ENCODE measurements at regions not wholly inside any gene's neighbourhood (a gene's known extent, or its start where the extent isn't known, plus 50 kb on each side); places are given as distances from the start of the nearest gene placed in this dataset.

- Mint-ChIP-seq H3K4me3 (no peak overlapping the region), H3K9me3 (peaks cover 7% of the 10 kb centered on the region), H3K27me3 (ENCODE audit: low read depth) (no peaks in the 10 kb centered on the region), H3K4me1 (ENCODE audit: low read depth) (no peaks in the 10 kb centered on the region), H3K27ac (no peak overlapping the region), H3K36me3 (ENCODE audit: low read depth) (no peaks in the 10 kb centered on the region)
These were observed 535.4 kb downstream of the PID1 start for GRCh38 chr2:228735697-228736096.

DNA sequence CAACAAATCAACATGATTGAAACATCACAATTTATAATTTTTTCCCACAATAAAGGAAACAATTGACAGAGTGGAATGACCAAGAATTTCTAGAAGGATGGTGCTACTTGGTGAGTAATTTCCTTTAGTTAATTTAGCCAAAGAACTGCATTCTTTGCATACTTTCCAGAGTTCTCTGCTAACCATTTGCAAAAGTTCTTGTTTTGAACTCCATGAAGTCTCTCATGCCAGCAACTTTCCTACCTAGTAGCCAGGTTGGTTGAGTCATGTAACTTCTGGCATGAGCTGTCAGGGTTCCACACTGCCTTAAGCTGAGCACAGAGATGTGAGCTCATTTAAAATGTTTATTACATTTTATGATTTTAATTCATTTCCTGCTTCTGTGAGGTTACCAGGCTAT is 539.6 kb downstream of the PID1 start:
- Mint-ChIP-seq H3K27ac (no peak overlapping the region), H3K4me3 (no peak overlapping the region)

GRCh38 chr2:228728961-228729360 is 542.1 kb downstream of the PID1 start:
- peaks cover 4% of the 10 kb centered on the region for H3K9me3 Mint-ChIP-seq
- H3K27me3 Mint-ChIP-seq (ENCODE audit: low read depth): no peaks in the 10 kb centered on the region
- no peaks in the 10 kb centered on the region for H3K4me1 Mint-ChIP-seq (ENCODE audit: low read depth)
- no peaks in the 10 kb centered on the region for H3K36me3 Mint-ChIP-seq (ENCODE audit: low read depth)
- no peak overlapping the region for H3K4me3 Mint-ChIP-seq
- H3K27ac Mint-ChIP-seq: no peak overlapping the region

More for the DNA sequence above, 539.6 kb downstream of the PID1 start:
- no peaks in the 10 kb centered on the region for H3K27me3 Mint-ChIP-seq (ENCODE audit: low read depth)
- H3K36me3 Mint-ChIP-seq (ENCODE audit: low read depth): no peaks in the 10 kb centered on the region
- peaks cover 8% of the 10 kb centered on the region for H3K9me3 Mint-ChIP-seq
- no peaks in the 10 kb centered on the region for H3K4me1 Mint-ChIP-seq (ENCODE audit: low read depth)

GRCh38 chr2:228725031-228725430 is 543.5 kb upstream of the SPHKAP start:
- no peaks in the 10 kb centered on the region for H3K4me1 Mint-ChIP-seq (ENCODE audit: low read depth)
- H3K36me3 Mint-ChIP-seq (ENCODE audit: low read depth): no peaks in the 10 kb centered on the region
- H3K9me3 Mint-ChIP-seq: peaks cover 4% of the 10 kb centered on the region
- H3K27me3 Mint-ChIP-seq (ENCODE audit: low read depth): no peaks in the 10 kb centered on the region
- no peak overlapping the region for H3K4me3 Mint-ChIP-seq
- H3K27ac Mint-ChIP-seq: no peak overlapping the region

DNA sequence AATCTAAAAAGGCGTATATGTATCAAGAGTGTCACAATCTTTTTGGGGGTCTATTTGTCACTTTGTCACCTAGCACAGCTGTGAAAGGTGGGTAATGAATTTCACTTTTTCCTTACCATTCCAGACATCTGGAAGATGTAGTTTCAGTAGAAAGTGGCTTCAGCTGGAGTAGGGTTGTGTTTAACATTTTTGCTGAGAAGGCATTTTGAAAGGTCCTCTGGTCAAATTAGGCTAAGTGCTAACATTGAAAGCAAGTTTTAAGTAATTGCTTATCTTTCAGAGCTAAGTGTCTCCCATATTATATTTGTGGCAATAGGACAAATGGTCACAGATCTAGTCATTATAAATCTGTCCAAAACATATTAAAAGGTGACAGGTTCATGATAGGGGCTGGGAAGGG is 542.1 kb upstream of the SPHKAP start:
- H3K4me1 Mint-ChIP-seq (ENCODE audit: low read depth): no peaks in the 10 kb centered on the region
- peaks cover 4% of the 10 kb centered on the region for H3K9me3 Mint-ChIP-seq
- no peak overlapping the region for H3K27ac Mint-ChIP-seq
- no peaks in the 10 kb centered on the region for H3K27me3 Mint-ChIP-seq (ENCODE audit: low read depth)
- H3K36me3 Mint-ChIP-seq (ENCODE audit: low read depth): no peaks in the 10 kb centered on the region
- no peak overlapping the region for H3K4me3 Mint-ChIP-seq

- no peaks in the 10 kb centered on the region for H3K27me3 Mint-ChIP-seq (ENCODE audit: low read depth)
- no peaks in the 10 kb centered on the region for H3K4me1 Mint-ChIP-seq (ENCODE audit: low read depth)
- no peak overlapping the region for H3K4me3 Mint-ChIP-seq
- H3K36me3 Mint-ChIP-seq (ENCODE audit: low read depth): no peaks in the 10 kb centered on the region
- no peak overlapping the region for H3K27ac Mint-ChIP-seq
- peaks cover 4% of the 10 kb centered on the region for H3K9me3 Mint-ChIP-seq
These were observed 540.8 kb upstream of the SPHKAP start for GRCh38 chr2:228722311-228722710.

- no peaks in the 10 kb centered on the region for H3K27me3 Mint-ChIP-seq (ENCODE audit: low read depth)
- no peak overlapping the region for H3K4me3 Mint-ChIP-seq
- no peaks in the 10 kb centered on the region for H3K36me3 Mint-ChIP-seq (ENCODE audit: low read depth)
- no peak overlapping the region for H3K27ac Mint-ChIP-seq
- no peaks in the 10 kb centered on the region for H3K4me1 Mint-ChIP-seq (ENCODE audit: low read depth)
- H3K9me3 Mint-ChIP-seq: peaks cover 4% of the 10 kb centered on the region
These were observed 539.4 kb upstream of the SPHKAP start for GRCh38 chr2:228720895-228721294.

- Mint-ChIP-seq H3K27ac (no peak overlapping the region), H3K4me3 (no peak overlapping the region), H3K9me3 (no peaks in the 10 kb centered on the region), H3K27me3 (ENCODE audit: low read depth) (no peaks in the 10 kb centered on the region), H3K36me3 (ENCODE audit: low read depth) (no peaks in the 10 kb centered on the region), H3K4me1 (ENCODE audit: low read depth) (no peaks in the 10 kb centered on the region)
These were observed 528.4 kb upstream of the SPHKAP start for GRCh38 chr2:228709788-228710371.

- Mint-ChIP-seq H3K27me3 (ENCODE audit: low read depth) (no peaks in the 10 kb centered on the region), H3K36me3 (ENCODE audit: low read depth) (no peaks in the 10 kb centered on the region), H3K4me1 (ENCODE audit: low read depth) (no peaks in the 10 kb centered on the region), H3K4me3 (no peak overlapping the region), H3K9me3 (no peaks in the 10 kb centered on the region), H3K27ac (no peak overlapping the region)
These were observed 526.4 kb upstream of the SPHKAP start for GRCh38 chr2:228707846-228708245.

DNA sequence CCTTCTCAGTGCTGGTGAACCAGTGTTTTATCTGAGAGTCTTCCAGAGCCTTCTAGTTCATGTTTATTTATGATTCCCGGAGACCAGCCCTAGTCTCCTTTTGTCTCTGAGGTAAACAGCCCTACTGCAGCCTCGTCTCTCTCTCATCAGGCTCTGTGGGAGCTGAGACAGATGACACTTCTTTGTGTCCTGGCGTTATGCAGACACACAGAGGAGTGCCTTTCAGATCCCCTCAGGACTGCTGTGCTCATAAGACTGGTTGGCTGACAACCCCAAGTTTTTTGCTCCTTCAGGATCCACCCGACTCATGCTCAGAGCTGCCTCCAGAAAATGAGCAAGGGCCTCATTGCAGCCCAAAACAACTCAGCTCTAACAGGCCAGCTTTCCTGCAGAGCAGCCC is 523.8 kb upstream of the SPHKAP start:
- Mint-ChIP-seq H3K4me3 (no peak overlapping the region), H3K4me1 (ENCODE audit: low read depth) (no peaks in the 10 kb centered on the region), H3K36me3 (ENCODE audit: low read depth) (no peaks in the 10 kb centered on the region), H3K9me3 (no peaks in the 10 kb centered on the region), H3K27me3 (ENCODE audit: low read depth) (no peaks in the 10 kb centered on the region), H3K27ac (no peak overlapping the region)

DNA sequence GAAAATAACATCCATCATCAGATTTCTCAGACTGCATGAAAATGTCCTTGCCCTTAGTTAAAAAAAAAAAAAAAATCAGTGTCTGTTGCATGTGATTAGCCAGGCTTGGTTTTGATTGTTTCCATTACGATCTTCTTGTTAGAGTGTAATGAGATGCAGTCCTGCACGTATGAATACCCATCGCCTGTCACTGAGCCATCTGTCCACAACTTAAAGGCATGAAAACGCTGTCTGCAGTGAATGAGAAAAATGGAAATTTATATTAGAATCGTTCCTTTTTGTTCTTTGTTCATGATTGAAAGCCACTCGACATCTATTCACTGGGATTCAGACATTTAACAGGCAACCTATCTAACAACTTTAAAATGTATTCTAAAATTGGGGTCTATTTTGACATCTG is 521.7 kb upstream of the SPHKAP start:
- H3K36me3 Mint-ChIP-seq (ENCODE audit: low read depth): no peaks in the 10 kb centered on the region
- no peaks in the 10 kb centered on the region for H3K9me3 Mint-ChIP-seq
- no peak overlapping the region for H3K4me3 Mint-ChIP-seq
- no peaks in the 10 kb centered on the region for H3K27me3 Mint-ChIP-seq (ENCODE audit: low read depth)
- H3K4me1 Mint-ChIP-seq (ENCODE audit: low read depth): no peaks in the 10 kb centered on the region
- no peak overlapping the region for H3K27ac Mint-ChIP-seq

GRCh38 chr2:228701506-228701905 is 520.0 kb upstream of the SPHKAP start:
- Mint-ChIP-seq H3K4me3 (no peak overlapping the region), H3K27me3 (ENCODE audit: low read depth) (no peaks in the 10 kb centered on the region), H3K4me1 (ENCODE audit: low read depth) (no peaks in the 10 kb centered on the region), H3K27ac (no peak overlapping the region), H3K36me3 (ENCODE audit: low read depth) (no peaks in the 10 kb centered on the region), H3K9me3 (no peaks in the 10 kb centered on the region)

- Mint-ChIP-seq H3K27me3 (ENCODE audit: low read depth) (no peaks in the 10 kb centered on the region), H3K4me3 (no peak overlapping the region), H3K27ac (no peak overlapping the region), H3K4me1 (ENCODE audit: low read depth) (no peaks in the 10 kb centered on the region), H3K36me3 (ENCODE audit: low read depth) (no peaks in the 10 kb centered on the region), H3K9me3 (no peaks in the 10 kb centered on the region)
These were observed 519.2 kb upstream of the SPHKAP start for GRCh38 chr2:228700638-228701037.

DNA sequence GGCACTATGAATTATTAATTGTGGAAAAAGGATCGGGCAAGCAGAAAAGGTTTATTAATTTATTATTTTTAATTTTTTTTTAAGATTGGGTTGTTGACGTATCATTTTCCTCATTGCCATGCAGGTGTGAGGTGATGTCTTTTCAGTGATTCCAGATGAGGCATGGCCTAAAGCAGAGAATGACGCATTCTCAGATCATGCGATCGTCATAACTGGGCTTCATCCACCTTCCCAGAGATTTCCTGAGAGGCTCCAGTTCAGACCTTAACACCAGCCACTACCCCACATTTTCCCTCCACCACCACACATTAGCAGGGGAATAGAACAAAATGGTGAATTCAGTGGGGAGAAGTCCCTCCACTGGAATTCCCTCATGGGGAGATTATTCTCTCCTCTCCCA is 518.4 kb upstream of the SPHKAP start:
- no peak overlapping the region for H3K27ac Mint-ChIP-seq

DNA sequence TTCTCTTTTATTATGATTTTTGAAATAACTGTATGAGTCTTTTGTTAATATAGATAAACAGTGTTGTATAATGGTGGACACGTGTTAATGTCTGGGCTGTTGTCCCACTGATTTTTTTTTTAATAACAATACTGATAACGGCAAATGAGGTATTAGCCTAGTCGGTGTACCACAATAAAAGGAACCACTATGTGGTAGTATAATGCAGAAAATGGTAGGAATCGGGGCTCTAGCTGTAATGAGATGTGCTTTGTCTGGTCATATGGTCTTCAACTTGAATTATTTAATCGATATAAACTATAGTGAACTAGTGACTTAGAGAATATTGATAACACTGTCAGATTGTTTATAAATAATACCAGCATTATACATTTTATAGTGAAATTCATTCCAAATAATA is 517.9 kb upstream of the SPHKAP start:
- Mint-ChIP-seq H3K27ac (no peak overlapping the region), H3K9me3 (no peaks in the 10 kb centered on the region), H3K27me3 (ENCODE audit: low read depth) (no peaks in the 10 kb centered on the region), H3K4me3 (no peak overlapping the region), H3K36me3 (ENCODE audit: low read depth) (no peaks in the 10 kb centered on the region), H3K4me1 (ENCODE audit: low read depth) (no peaks in the 10 kb centered on the region)

More for the DNA sequence above, 518.4 kb upstream of the SPHKAP start:
- H3K4me3 Mint-ChIP-seq: no peak overlapping the region
- no peaks in the 10 kb centered on the region for H3K4me1 Mint-ChIP-seq (ENCODE audit: low read depth)
- no peaks in the 10 kb centered on the region for H3K36me3 Mint-ChIP-seq (ENCODE audit: low read depth)
- no peaks in the 10 kb centered on the region for H3K27me3 Mint-ChIP-seq (ENCODE audit: low read depth)
- H3K9me3 Mint-ChIP-seq: no peaks in the 10 kb centered on the region

GRCh38 chr2:228698963-228699362 is 517.5 kb upstream of the SPHKAP start:
- Mint-ChIP-seq H3K36me3 (ENCODE audit: low read depth) (no peaks in the 10 kb centered on the region), H3K27ac (no peak overlapping the region), H3K4me1 (ENCODE audit: low read depth) (no peaks in the 10 kb centered on the region), H3K4me3 (no peak overlapping the region), H3K27me3 (ENCODE audit: low read depth) (no peaks in the 10 kb centered on the region), H3K9me3 (no peaks in the 10 kb centered on the region)

Measured in T-helper 1 cell treated with Interleukin-12 subunit alpha and Interleukin-12 subunit beta and Interleukin-4 antibody, amounts not matched to agents 30 μg/mL and 1 μg/mL, for 36 hours (primary cell).